ENCODE measurements at regions not wholly inside any gene's neighbourhood (a gene's known extent, or its start where the extent isn't known, plus 50 kb on each side); places are given as distances from the start of the nearest gene placed in this dataset.

- TF ChIP-seq, protein P1, sequence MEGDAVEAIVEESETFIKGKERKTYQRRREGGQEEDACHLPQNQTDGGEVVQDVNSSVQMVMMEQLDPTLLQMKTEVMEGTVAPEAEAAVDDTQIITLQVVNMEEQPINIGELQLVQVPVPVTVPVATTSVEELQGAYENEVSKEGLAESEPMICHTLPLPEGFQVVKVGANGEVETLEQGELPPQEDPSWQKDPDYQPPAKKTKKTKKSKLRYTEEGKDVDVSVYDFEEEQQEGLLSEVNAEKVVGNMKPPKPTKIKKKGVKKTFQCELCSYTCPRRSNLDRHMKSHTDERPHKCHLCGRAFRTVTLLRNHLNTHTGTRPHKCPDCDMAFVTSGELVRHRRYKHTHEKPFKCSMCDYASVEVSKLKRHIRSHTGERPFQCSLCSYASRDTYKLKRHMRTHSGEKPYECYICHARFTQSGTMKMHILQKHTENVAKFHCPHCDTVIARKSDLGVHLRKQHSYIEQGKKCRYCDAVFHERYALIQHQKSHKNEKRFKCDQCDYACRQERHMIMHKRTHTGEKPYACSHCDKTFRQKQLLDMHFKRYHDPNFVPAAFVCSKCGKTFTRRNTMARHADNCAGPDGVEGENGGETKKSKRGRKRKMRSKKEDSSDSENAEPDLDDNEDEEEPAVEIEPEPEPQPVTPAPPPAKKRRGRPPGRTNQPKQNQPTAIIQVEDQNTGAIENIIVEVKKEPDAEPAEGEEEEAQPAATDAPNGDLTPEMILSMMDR (IDR thresholded peaks at IDR 0.05), result no peak
- TF ChIP-seq POLR2AphosphoS5 (IDR thresholded peaks at IDR 0.05), result no peak
- TF ChIP-seq POLR2A (IDR thresholded peaks at IDR 0.05), result no peak
Observed at GRCh38 chr2:188676010-188676400, 298.2 kb upstream of the COL3A1 start.

Measured in prostate gland (tissue), 2 donors.